ENCODE measurements at regions not wholly inside any gene's neighbourhood (a gene's known extent, or its start where the extent isn't known, plus 50 kb on each side); places are given as distances from the start of the nearest gene placed in this dataset.

- no peak for DNase-seq (ENCODE audit: low read depth)
Observed at GRCh38 chr7:136665878-136666509, 202.5 kb upstream of the CHRM2 start.

- DNase-seq (ENCODE audit: low read depth) = no peak
Observed at GRCh38 chr7:136664537-136664936, 203.9 kb upstream of the CHRM2 start.

GRCh38 chr7:136657482-136657921, 210.9 kb upstream of the CHRM2 start:
- no peak for DNase-seq (ENCODE audit: low read depth)

GRCh38 chr7:136656516-136656915, 211.9 kb upstream of the CHRM2 start:
- no peak for DNase-seq (ENCODE audit: low read depth)

- DNase-seq (ENCODE audit: low read depth) = no peak
Observed at GRCh38 chr7:136655414-136655813, 213.0 kb upstream of the CHRM2 start.

GRCh38 chr7:136654406-136654805, 214.0 kb upstream of the CHRM2 start:
- DNase-seq (ENCODE audit: low read depth) = no peak

GRCh38 chr7:136652635-136653370, 215.6 kb upstream of the CHRM2 start:
- no peak for DNase-seq (ENCODE audit: low read depth)

GRCh38 chr7:136640977-136641376, 227.5 kb upstream of the CHRM2 start:
- DNase-seq (ENCODE audit: low read depth) = no peak

GRCh38 chr7:136637813-136638212, 230.6 kb upstream of the CHRM2 start:
- DNase-seq (ENCODE audit: low read depth) = no peak

GRCh38 chr7:136635751-136636150, 232.7 kb upstream of the CHRM2 start:
- DNase-seq (ENCODE audit: low read depth) = no peak

- DNase-seq (ENCODE audit: low read depth) = no peak
Observed at GRCh38 chr7:136618818-136619217, 249.6 kb upstream of the CHRM2 start.

- no peak for DNase-seq (ENCODE audit: low read depth)
Observed at GRCh38 chr7:136617176-136617575, 251.3 kb upstream of the CHRM2 start.

GRCh38 chr7:136605532-136606329, 262.7 kb upstream of the CHRM2 start:
- no peak for DNase-seq (ENCODE audit: low read depth)

- no peak for DNase-seq (ENCODE audit: low read depth)
Observed at GRCh38 chr7:136601772-136602171, 266.7 kb upstream of the CHRM2 start.

- no peak for DNase-seq (ENCODE audit: low read depth)
Observed at GRCh38 chr7:136600475-136600874, 268.0 kb upstream of the CHRM2 start.

GRCh38 chr7:136594739-136595144, 273.7 kb upstream of the CHRM2 start:
- DNase-seq (ENCODE audit: low read depth) = no peak

- no peak for DNase-seq (ENCODE audit: low read depth)
Observed at GRCh38 chr7:136588216-136588615, 280.2 kb upstream of the CHRM2 start.

GRCh38 chr7:136585954-136586670, 282.3 kb upstream of the CHRM2 start:
- no peak for DNase-seq (ENCODE audit: low read depth)

GRCh38 chr7:136566491-136566890, 302.0 kb upstream of the CHRM2 start:
- DNase-seq (ENCODE audit: low read depth) = no peak

GRCh38 chr7:136555933-136556332, 312.5 kb upstream of the CHRM2 start:
- no peak for DNase-seq (ENCODE audit: low read depth)

GRCh38 chr7:136551618-136552017, 316.8 kb upstream of the CHRM2 start:
- no peak for DNase-seq (ENCODE audit: low read depth)

GRCh38 chr7:136549756-136550155, 318.7 kb upstream of the CHRM2 start:
- no peak for DNase-seq (ENCODE audit: low read depth)
